Right lobe of liver (tissue), 4 donors: ENCODE measurements at regions not wholly inside any gene's neighbourhood (a gene's known extent, or its start where the extent isn't known, plus 50 kb on each side); places are given as distances from the start of the nearest gene placed in this dataset.

Source experiments
- POLR2A ChIP-seq: fragments of 450-650 bp; IDR thresholded peaks from one replicate; pipeline ENCODE4 v1.6.1; 2017; ENCODE audit warnings: antibody characterized with exemption, mild to moderate bottlenecking
- TF ChIP-seq, protein P1 (sequence below), 4 donors: fragments of 200-600 bp in 3 of 4; fragments of 450-650 bp in 1 of 4; IDR thresholded peaks; one replicate each; pipeline versions ENCODE4 v1.5.1 to v1.8.0; 2016 to 2022; ENCODE audit warnings: antibody characterized with exemption in 4 of 4, mild to moderate bottlenecking in 2 of 4
- donor health status: DM: no; HTN: no; CAD: no.
- donor health status: DM: no; HTN: no; CAD: no.
- donor health status: DM: no; HTN: yes; CAD: no.

DNA sequence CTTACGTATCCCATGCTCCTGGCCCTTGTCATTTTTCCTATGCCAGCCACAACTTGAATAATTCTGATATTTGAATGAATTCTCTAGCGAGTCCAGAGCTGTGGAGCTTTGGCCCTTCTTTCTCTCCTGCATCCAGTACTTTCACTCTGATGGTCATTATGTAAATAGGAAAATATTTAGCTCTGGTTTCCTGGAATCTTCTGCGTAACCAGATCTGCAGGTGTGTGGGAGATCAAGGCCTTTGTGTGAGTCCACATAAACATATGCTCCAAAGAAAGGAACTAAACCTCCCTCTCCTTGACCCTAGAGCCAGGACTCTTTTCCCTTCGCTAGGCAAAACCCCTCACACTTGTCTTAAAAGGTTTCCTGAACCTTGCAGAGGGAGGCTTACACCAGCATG is 132.5 kb upstream of the THBS1 start:
- TF ChIP-seq, protein P1, sequence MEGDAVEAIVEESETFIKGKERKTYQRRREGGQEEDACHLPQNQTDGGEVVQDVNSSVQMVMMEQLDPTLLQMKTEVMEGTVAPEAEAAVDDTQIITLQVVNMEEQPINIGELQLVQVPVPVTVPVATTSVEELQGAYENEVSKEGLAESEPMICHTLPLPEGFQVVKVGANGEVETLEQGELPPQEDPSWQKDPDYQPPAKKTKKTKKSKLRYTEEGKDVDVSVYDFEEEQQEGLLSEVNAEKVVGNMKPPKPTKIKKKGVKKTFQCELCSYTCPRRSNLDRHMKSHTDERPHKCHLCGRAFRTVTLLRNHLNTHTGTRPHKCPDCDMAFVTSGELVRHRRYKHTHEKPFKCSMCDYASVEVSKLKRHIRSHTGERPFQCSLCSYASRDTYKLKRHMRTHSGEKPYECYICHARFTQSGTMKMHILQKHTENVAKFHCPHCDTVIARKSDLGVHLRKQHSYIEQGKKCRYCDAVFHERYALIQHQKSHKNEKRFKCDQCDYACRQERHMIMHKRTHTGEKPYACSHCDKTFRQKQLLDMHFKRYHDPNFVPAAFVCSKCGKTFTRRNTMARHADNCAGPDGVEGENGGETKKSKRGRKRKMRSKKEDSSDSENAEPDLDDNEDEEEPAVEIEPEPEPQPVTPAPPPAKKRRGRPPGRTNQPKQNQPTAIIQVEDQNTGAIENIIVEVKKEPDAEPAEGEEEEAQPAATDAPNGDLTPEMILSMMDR (IDR thresholded peaks at IDR 0.05) = no peak
- TF ChIP-seq POLR2A = no peak
